ENCODE measurements at regions not wholly inside any gene's neighbourhood (a gene's known extent, or its start where the extent isn't known, plus 50 kb on each side); places are given as distances from the start of the nearest gene placed in this dataset.

DNA sequence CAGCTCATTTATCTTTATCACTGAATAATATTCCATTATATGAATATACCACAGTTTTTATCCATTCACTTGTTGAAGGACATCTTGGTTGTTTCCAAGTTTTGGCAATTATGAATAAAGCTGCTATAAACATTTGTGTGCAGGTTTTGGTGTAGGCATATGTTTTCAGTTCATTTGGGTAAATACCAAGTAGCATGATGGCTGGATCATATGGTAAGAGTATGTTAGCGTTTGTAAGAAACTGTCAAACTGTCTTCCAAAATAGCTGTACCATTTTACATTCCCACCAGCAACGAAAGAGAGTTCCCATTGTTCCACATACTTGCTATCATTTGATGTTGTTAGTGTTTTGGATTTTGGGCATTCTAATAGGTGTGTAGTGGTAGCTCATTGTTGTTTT is 72.0 kb upstream of the GOLGA8J start:
- TF ChIP-seq TCF7 (CRISPR knock-in tag; IDR thresholded peaks at IDR 0.05; ENCODE audit: low read depth) (no peak), SOX15 (CRISPR knock-in tag; IDR thresholded peaks at IDR 0.05) (no peak), GABPB1 (CRISPR knock-in tag; IDR thresholded peaks at IDR 0.05) (no peak), TP53 (CRISPR knock-in tag; IDR thresholded peaks at IDR 0.05) (no peak), CREB1 (CRISPR knock-in tag; IDR thresholded peaks at IDR 0.05) (no peak), ZNF423 (CRISPR knock-in tag; IDR thresholded peaks at IDR 0.05) (no peak), NR1H2 (CRISPR knock-in tag; IDR thresholded peaks at IDR 0.05) (no peak), SMAD4 (CRISPR knock-in tag; IDR thresholded peaks at IDR 0.05) (no peak)
- TF ChIP-seq, protein P1, sequence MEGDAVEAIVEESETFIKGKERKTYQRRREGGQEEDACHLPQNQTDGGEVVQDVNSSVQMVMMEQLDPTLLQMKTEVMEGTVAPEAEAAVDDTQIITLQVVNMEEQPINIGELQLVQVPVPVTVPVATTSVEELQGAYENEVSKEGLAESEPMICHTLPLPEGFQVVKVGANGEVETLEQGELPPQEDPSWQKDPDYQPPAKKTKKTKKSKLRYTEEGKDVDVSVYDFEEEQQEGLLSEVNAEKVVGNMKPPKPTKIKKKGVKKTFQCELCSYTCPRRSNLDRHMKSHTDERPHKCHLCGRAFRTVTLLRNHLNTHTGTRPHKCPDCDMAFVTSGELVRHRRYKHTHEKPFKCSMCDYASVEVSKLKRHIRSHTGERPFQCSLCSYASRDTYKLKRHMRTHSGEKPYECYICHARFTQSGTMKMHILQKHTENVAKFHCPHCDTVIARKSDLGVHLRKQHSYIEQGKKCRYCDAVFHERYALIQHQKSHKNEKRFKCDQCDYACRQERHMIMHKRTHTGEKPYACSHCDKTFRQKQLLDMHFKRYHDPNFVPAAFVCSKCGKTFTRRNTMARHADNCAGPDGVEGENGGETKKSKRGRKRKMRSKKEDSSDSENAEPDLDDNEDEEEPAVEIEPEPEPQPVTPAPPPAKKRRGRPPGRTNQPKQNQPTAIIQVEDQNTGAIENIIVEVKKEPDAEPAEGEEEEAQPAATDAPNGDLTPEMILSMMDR (IDR thresholded peaks at IDR 0.05): no peak
- TF ChIP-seq, protein P2, sequence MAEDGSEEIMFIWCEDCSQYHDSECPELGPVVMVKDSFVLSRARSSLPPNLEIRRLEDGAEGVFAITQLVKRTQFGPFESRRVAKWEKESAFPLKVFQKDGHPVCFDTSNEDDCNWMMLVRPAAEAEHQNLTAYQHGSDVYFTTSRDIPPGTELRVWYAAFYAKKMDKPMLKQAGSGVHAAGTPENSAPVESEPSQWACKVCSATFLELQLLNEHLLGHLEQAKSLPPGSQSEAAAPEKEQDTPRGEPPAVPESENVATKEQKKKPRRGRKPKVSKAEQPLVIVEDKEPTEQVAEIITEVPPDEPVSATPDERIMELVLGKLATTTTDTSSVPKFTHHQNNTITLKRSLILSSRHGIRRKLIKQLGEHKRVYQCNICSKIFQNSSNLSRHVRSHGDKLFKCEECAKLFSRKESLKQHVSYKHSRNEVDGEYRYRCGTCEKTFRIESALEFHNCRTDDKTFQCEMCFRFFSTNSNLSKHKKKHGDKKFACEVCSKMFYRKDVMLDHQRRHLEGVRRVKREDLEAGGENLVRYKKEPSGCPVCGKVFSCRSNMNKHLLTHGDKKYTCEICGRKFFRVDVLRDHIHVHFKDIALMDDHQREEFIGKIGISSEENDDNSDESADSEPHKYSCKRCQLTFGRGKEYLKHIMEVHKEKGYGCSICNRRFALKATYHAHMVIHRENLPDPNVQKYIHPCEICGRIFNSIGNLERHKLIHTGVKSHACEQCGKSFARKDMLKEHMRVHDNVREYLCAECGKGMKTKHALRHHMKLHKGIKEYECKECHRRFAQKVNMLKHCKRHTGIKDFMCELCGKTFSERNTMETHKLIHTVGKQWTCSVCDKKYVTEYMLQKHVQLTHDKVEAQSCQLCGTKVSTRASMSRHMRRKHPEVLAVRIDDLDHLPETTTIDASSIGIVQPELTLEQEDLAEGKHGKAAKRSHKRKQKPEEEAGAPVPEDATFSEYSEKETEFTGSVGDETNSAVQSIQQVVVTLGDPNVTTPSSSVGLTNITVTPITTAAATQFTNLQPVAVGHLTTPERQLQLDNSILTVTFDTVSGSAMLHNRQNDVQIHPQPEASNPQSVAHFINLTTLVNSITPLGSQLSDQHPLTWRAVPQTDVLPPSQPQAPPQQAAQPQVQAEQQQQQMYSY (CRISPR knock-in tag; IDR thresholded peaks at IDR 0.05): no peak
- TF ChIP-seq, protein P3, sequence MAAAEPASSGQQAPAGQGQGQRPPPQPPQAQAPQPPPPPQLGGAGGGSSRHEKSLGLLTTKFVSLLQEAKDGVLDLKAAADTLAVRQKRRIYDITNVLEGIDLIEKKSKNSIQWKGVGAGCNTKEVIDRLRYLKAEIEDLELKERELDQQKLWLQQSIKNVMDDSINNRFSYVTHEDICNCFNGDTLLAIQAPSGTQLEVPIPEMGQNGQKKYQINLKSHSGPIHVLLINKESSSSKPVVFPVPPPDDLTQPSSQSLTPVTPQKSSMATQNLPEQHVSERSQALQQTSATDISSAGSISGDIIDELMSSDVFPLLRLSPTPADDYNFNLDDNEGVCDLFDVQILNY (CRISPR knock-in tag; IDR thresholded peaks at IDR 0.05): no peak
- TF ChIP-seq, protein P4, sequence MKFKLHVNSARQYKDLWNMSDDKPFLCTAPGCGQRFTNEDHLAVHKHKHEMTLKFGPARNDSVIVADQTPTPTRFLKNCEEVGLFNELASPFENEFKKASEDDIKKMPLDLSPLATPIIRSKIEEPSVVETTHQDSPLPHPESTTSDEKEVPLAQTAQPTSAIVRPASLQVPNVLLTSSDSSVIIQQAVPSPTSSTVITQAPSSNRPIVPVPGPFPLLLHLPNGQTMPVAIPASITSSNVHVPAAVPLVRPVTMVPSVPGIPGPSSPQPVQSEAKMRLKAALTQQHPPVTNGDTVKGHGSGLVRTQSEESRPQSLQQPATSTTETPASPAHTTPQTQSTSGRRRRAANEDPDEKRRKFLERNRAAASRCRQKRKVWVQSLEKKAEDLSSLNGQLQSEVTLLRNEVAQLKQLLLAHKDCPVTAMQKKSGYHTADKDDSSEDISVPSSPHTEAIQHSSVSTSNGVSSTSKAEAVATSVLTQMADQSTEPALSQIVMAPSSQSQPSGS (CRISPR knock-in tag; IDR thresholded peaks at IDR 0.05; ENCODE audit: borderline replicate concordance, low read depth): no peak

All from WTC11 (cell line).